H9 (cell line): ENCODE measurements at regions not wholly inside any gene's neighbourhood (a gene's known extent, or its start where the extent isn't known, plus 50 kb on each side); places are given as distances from the start of the nearest gene placed in this dataset.

Source experiments
- DNase-seq: peaks from one replicate; pipeline ENCODE4 v3.0.0-alpha.2; 2017
- H2AFZ ChIP-seq: one replicate; pipeline ENCODE4 v1.6.1; 2013; ENCODE audit warnings: mild to moderate bottlenecking, low read length, control low read depth, moderate library complexity
- H2AK5ac ChIP-seq: 2 replicates; pipeline ENCODE4 v1.6.1; 2013; ENCODE audit warnings: low read length, control low read depth, mixed read lengths; ENCODE audit not compliant: insufficient read length
- H2BK120ac ChIP-seq: one replicate; pipeline ENCODE4 v1.6.1; 2013; ENCODE audit warnings: low read depth, mild to moderate bottlenecking, low read length, control low read depth, inconsistent platforms; ENCODE audit not compliant: poor library complexity, severe bottlenecking
- H2BK12ac ChIP-seq: 2 replicates; pipeline ENCODE4 v1.6.1; 2013; ENCODE audit warnings: low read length, control low read depth, mixed read lengths, low read depth; ENCODE audit not compliant: insufficient read length
- H2BK15ac ChIP-seq: 2 replicates; pipeline ENCODE4 v1.6.1; 2013; ENCODE audit warnings: low read depth, low read length, control low read depth
- H2BK20ac ChIP-seq: one replicate; pipeline ENCODE4 v1.6.1; 2013; ENCODE audit warnings: low read depth, mild to moderate bottlenecking, low read length, control low read depth, inconsistent platforms; ENCODE audit not compliant: poor library complexity, severe bottlenecking
- H2BK5ac ChIP-seq: 2 replicates; pipeline ENCODE4 v1.6.1; 2013; ENCODE audit warnings: low read length, control low read depth, mixed read lengths; ENCODE audit not compliant: insufficient read length
- H3K14ac ChIP-seq: 2 replicates; pipeline ENCODE4 v1.6.1; 2013; ENCODE audit warnings: low read length, control low read depth; ENCODE audit not compliant: insufficient read depth
- H3K18ac ChIP-seq: 2 replicates; pipeline ENCODE4 v1.6.1; 2013; ENCODE audit warnings: low read depth, mild to moderate bottlenecking, mixed read lengths, low read length, control low read depth; ENCODE audit not compliant: insufficient read length
- H3K23ac ChIP-seq: 2 replicates; pipeline ENCODE4 v1.6.1; 2013; ENCODE audit warnings: low read length, control low read depth, mixed read lengths, low read depth; ENCODE audit not compliant: insufficient read length
- H3K23me2 ChIP-seq: 2 replicates; pipeline ENCODE4 v1.6.1; 2013; ENCODE audit warnings: low read depth, mild to moderate bottlenecking, mixed read lengths, low read length, control low read depth; ENCODE audit not compliant: insufficient read length, poor library complexity, severe bottlenecking
- H3K27ac ChIP-seq: 2 replicates; pipeline ENCODE4 v1.5.1; 2013; ENCODE audit warnings: low read length, control low read depth, mixed read lengths, low read depth; ENCODE audit not compliant: insufficient read length
- H3K27me3 ChIP-seq: 2 replicates; pipeline ENCODE4 v1.6.1; 2013; ENCODE audit warnings: low read length, control low read depth, inconsistent platforms; ENCODE audit not compliant: insufficient read depth
- H3K4ac ChIP-seq: 2 replicates; pipeline ENCODE4 v1.6.1; 2013; ENCODE audit warnings: low read depth, mild to moderate bottlenecking, control low read depth, inconsistent platforms, low read length, moderate library complexity
- H3K4me1 ChIP-seq: 2 replicates; pipeline ENCODE4 v1.6.1; 2013; ENCODE audit warnings: low read length, control low read depth, inconsistent platforms; ENCODE audit not compliant: insufficient read depth
- H3K4me2 ChIP-seq: 2 replicates; pipeline ENCODE4 v1.6.1; 2013; ENCODE audit warnings: low read length, control low read depth, mixed read lengths; ENCODE audit not compliant: insufficient read length, insufficient read depth
- H3K56ac ChIP-seq: 2 replicates; pipeline ENCODE4 v1.6.1; 2013; ENCODE audit warnings: low read depth, mild to moderate bottlenecking, mixed read lengths, low read length, control low read depth; ENCODE audit not compliant: insufficient read length
- H3K79me1 ChIP-seq: 2 replicates; pipeline ENCODE4 v1.6.1; 2013; ENCODE audit warnings: low read depth, mild to moderate bottlenecking, moderate library complexity, low read length, control low read depth, inconsistent platforms; ENCODE audit not compliant: insufficient read depth, poor library complexity, severe bottlenecking
- H3K79me2 ChIP-seq: 2 replicates; pipeline ENCODE4 v1.6.1; 2013; ENCODE audit warnings: low read length, control low read depth, inconsistent platforms; ENCODE audit not compliant: insufficient read depth
- H3K9ac ChIP-seq: 2 replicates; pipeline ENCODE4 v1.6.1; 2013; ENCODE audit warnings: low read length, control low read depth, mixed read lengths; ENCODE audit not compliant: insufficient read length; ENCODE audit errors: extremely low read depth
- H3K9me3 ChIP-seq: one replicate; pipeline ENCODE4 v1.6.1; 2013; ENCODE audit warnings: low read depth, low read length, inconsistent platforms; ENCODE audit not compliant: control insufficient read depth
- H3T11ph ChIP-seq: one replicate; pipeline ENCODE4 v1.6.1; 2013; ENCODE audit warnings: mild to moderate bottlenecking, low read length, control low read depth, inconsistent platforms
- H4K20me1 ChIP-seq: one replicate; pipeline ENCODE4 v1.6.1; 2013; ENCODE audit not compliant: control insufficient read depth, insufficient read length, insufficient read depth
- H4K5ac ChIP-seq: 2 replicates; pipeline ENCODE4 v1.6.1; 2013; ENCODE audit warnings: low read depth, mild to moderate bottlenecking, mixed read lengths, low read length, control low read depth; ENCODE audit not compliant: insufficient read length
- H4K8ac ChIP-seq: replicated peaks from 2 replicates; pipeline ENCODE4 v1.6.1; 2013; ENCODE audit warnings: low read length, control low read depth, mixed read lengths, low read depth; ENCODE audit not compliant: insufficient read length
- H4K91ac ChIP-seq: 2 replicates; pipeline ENCODE4 v1.6.1; 2013; ENCODE audit warnings: low read depth, mild to moderate bottlenecking, moderate library complexity, mixed read lengths, low read length, control low read depth; ENCODE audit not compliant: insufficient read length
- H3K27ac Mint-ChIP-seq, 3 experiments: 2 replicates in 2 of 3; 3 replicates in 1 of 3; pipeline ENCODE4 v1.8.0; 2020 to 2021; ENCODE audit warnings: mixed read lengths in 3 of 3, mild to moderate bottlenecking in 1 of 3, moderate library complexity in 1 of 3
- H3K27me3 Mint-ChIP-seq: 2 replicates; pipeline ENCODE4 v1.8.0; 2021; ENCODE audit warnings: low read depth, mild to moderate bottlenecking, moderate library complexity, mixed read lengths
- H3K36me3 Mint-ChIP-seq, 3 experiments: 2 replicates in 2 of 3; 3 replicates in 1 of 3; pipeline ENCODE4 v1.8.0; 2020 to 2021; ENCODE audit warnings: low read depth in 3 of 3, mixed read lengths in 3 of 3; ENCODE audit not compliant: insufficient read depth in 1 of 3
- H3K4me1 Mint-ChIP-seq, 2 experiments: 2 replicates each; pipeline ENCODE4 v1.8.0; 2020; ENCODE audit warnings: mixed read lengths in 2 of 2
- H3K4me3 Mint-ChIP-seq, 2 experiments: 2 replicates in 1 of 2; 3 replicates in 1 of 2; pipeline ENCODE4 v1.8.0; 2020 to 2021; ENCODE audit warnings: mild to moderate bottlenecking in 2 of 2, mixed read lengths in 2 of 2, moderate library complexity in 1 of 2
- H3K9me3 Mint-ChIP-seq, 2 experiments: 2 replicates in 1 of 2; 3 replicates in 1 of 2; pipeline ENCODE4 v1.8.0; 2020; ENCODE audit warnings: mild to moderate bottlenecking in 2 of 2, mixed read lengths in 2 of 2, moderate library complexity in 1 of 2
- CTCF ChIP-seq: fragments of 200-600 bp; sonication (generic); conservative IDR thresholded peaks from 3 replicates; pipeline ENCODE4 v1.8.0; 2021; ENCODE audit warnings: antibody characterized with exemption, mild to moderate bottlenecking
- WGBS: extraction: QIAGEN DNeasy Blood & Tissue Kit; methylation state at CpG from one replicate; pipeline ENCODE4 v1.1.7; 2013; ENCODE audit warnings: missing lambda C conversion rate, low lambda C conversion rate, mixed read lengths; ENCODE audit not compliant: insufficient read length; ENCODE audit errors: extremely low coverage; 5-methylcytosine and 5-hydroxymethylcytosine counted together

DNA sequence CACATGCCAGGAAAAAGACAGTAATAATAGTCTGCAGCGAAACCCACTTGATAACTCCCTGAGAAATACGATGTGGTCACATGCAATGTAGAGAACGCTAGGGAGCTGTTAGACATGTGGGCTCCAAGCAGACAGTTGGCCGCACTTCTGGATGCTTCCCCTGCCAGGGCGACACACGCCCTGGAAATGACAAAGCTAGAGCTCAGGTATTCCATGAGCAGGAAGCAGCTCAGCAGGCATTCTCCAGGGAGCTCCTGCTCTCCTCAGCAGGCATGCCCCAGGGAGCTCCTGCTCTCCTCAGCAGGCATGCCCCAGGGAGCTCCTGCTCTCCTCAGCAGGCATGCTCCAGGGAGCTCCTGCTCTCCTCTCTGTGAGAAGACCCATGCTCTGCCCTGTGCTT is 52.4 kb upstream of the NXT1 start:
- no peak overlapping the region for H3K56ac ChIP-seq
- no peaks in the 10 kb centered on the region for H3K79me1 ChIP-seq
- Mint-ChIP-seq H3K9me3 (peaks cover 0 to 3% of the 10 kb centered on the region in 2 experiments; a peak in 2 of 5 replicates), H3K4me1 (peaks cover 14 to 17% of the 10 kb centered on the region in 2 experiments), H3K36me3 (peaks cover 0 to 1% (median 0%) of the 10 kb centered on the region in 3 experiments; a peak in 2 of 7 replicates), H3K4me3 (no peak overlapping the region), H3K27ac (no peak overlapping the region), H3K27me3 (peaks cover 3% of the 10 kb centered on the region)
- H3K18ac ChIP-seq = no peak overlapping the region
- H3K27ac ChIP-seq = no peak overlapping the region
- H4K20me1 ChIP-seq = no peaks in the 10 kb centered on the region
- H4K91ac ChIP-seq = no peak overlapping the region
- no peak overlapping the region for H3K23ac ChIP-seq
- H3K79me2 ChIP-seq = no peaks in the 10 kb centered on the region
- H2BK120ac ChIP-seq = no peak overlapping the region
- H4K8ac ChIP-seq = no peak overlapping the region
- no peak overlapping the region for H3T11ph ChIP-seq
- no peak overlapping the region for H3K4me2 ChIP-seq
- H2AK5ac ChIP-seq = no peak overlapping the region
- no CpG with 5 or more reads among the region's 6 CpGs for WGBS
- no peak overlapping the region for H2BK15ac ChIP-seq
- H3K4me1 ChIP-seq = no peaks in the 10 kb centered on the region
- H2AFZ ChIP-seq = no peak overlapping the region
- H3K4ac ChIP-seq = no peak overlapping the region
- H3K9me3 ChIP-seq = no peaks in the 10 kb centered on the region
- DNase-seq = no peak
- no peak overlapping the region for H4K5ac ChIP-seq
- H3K14ac ChIP-seq = no peak overlapping the region
- no peak overlapping the region for H2BK12ac ChIP-seq
- H3K23me2 ChIP-seq = no peaks in the 10 kb centered on the region
- no peak for TF ChIP-seq CTCF
- no peak overlapping the region for H3K9ac ChIP-seq
- H2BK20ac ChIP-seq = no peak overlapping the region
- no peaks in the 10 kb centered on the region for H3K27me3 ChIP-seq
- no peak overlapping the region for H2BK5ac ChIP-seq
